ENCODE measurements at regions not wholly inside any gene's neighbourhood (a gene's known extent, or its start where the extent isn't known, plus 50 kb on each side); places are given as distances from the start of the nearest gene placed in this dataset.

DNA sequence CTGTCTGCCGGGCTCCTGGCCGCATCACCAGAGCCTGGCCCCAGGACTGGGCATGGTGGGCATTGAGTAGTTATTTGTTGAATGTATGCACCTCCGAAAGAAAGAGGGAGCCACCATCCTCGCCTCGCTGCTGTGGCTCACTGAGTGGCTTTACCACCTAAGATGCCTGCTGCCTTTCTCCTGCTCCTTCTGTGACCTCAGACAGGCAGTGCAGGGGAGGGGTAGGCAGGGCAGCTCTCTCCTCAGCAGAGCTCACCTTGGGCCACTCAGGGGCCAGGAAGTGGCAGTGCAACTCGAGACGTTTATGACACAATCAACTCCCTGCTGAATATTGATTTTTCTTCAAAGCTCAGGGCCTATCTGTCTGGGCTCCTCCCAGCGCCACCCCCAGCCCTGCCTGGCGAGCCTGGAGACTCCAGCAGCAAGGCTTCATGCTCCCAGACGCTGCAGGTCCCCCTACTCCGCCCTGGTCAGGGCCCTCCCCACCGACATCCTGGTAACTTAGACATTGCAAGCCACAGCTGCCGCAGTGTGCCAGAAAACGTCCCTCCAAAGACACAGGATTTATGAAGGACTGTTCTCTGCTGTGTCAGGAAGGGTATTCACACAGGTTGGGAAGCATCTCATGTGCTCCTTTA, 84.3 kb upstream of the DIO3 start:
- TF ChIP-seq, protein P1, sequence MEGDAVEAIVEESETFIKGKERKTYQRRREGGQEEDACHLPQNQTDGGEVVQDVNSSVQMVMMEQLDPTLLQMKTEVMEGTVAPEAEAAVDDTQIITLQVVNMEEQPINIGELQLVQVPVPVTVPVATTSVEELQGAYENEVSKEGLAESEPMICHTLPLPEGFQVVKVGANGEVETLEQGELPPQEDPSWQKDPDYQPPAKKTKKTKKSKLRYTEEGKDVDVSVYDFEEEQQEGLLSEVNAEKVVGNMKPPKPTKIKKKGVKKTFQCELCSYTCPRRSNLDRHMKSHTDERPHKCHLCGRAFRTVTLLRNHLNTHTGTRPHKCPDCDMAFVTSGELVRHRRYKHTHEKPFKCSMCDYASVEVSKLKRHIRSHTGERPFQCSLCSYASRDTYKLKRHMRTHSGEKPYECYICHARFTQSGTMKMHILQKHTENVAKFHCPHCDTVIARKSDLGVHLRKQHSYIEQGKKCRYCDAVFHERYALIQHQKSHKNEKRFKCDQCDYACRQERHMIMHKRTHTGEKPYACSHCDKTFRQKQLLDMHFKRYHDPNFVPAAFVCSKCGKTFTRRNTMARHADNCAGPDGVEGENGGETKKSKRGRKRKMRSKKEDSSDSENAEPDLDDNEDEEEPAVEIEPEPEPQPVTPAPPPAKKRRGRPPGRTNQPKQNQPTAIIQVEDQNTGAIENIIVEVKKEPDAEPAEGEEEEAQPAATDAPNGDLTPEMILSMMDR (IDR thresholded peaks at IDR 0.05): no peak
- TF ChIP-seq POLR2AphosphoS5 (IDR thresholded peaks at IDR 0.05) (no peak), EP300 (IDR thresholded peaks at IDR 0.05) (no peak), POLR2A (IDR thresholded peaks at IDR 0.05; ENCODE audit: low read depth) (no peak)
